Central memory CD8-positive, alpha-beta T cell (primary cell): ENCODE measurements at regions not wholly inside any gene's neighbourhood (a gene's known extent, or its start where the extent isn't known, plus 50 kb on each side); places are given as distances from the start of the nearest gene placed in this dataset.

Source experiments
- ATAC-seq: fragments of 150-1000 bp; cut with Tn5 transposase; replicated peaks from 2 replicates; pipeline ENCODE4 v1.10.0; 2022; ENCODE audit warnings: mild to moderate bottlenecking, moderate FRiP score, moderate number of reproducible peaks; ENCODE audit not compliant: poor library complexity, severe bottlenecking; ENCODE audit errors: extremely low read depth
- DNase-seq, 2 donors: peaks; one replicate each; pipeline ENCODE4 v3.0.0; 2021; ENCODE audit warnings: low spot score in 2 of 2
- H3K27ac Mint-ChIP-seq: one replicate; pipeline ENCODE4 v1.8.0; 2022; ENCODE audit warnings: low read depth, mild to moderate bottlenecking, moderate library complexity, mixed read lengths
- H3K27me3 Mint-ChIP-seq: one replicate; pipeline ENCODE4 v1.8.0; 2022; ENCODE audit warnings: mixed read lengths
- H3K36me3 Mint-ChIP-seq: one replicate; pipeline ENCODE4 v1.8.0; 2022; ENCODE audit warnings: mild to moderate bottlenecking, moderate library complexity, mixed read lengths; ENCODE audit not compliant: insufficient read depth
- H3K4me1 Mint-ChIP-seq: one replicate; pipeline ENCODE4 v1.8.0; 2022; ENCODE audit warnings: mixed read lengths
- H3K4me3 Mint-ChIP-seq: one replicate; pipeline ENCODE4 v1.8.0; 2022; ENCODE audit warnings: mild to moderate bottlenecking, moderate library complexity, mixed read lengths
- H3K9me3 Mint-ChIP-seq: one replicate; pipeline ENCODE4 v1.8.0; 2022; ENCODE audit warnings: mixed read lengths

DNA sequence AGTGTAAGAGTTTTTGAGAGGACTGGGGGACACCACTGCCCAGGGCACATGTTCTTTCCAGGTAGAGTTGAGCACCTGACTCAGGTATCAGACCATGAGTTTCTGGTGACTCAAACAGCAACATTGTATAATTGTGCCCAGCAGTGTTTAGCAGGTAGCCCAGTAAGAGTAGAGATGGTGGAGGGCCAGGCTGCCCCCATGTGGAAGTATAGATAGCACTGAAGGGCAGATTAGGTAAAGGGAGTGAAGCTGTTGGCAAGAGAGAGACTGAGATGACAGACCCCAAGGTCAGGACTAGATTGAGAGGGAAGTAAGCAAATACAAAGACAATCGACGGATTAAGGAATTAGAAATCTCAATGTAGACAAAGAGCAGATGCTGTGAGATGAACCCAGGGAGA lies 74.6 kb downstream of the TRIM42 start:
- Mint-ChIP-seq H3K9me3 (peaks cover 7% of the 10 kb centered on the region), H3K27me3 (peaks cover 20% of the 10 kb centered on the region), H3K36me3 (no peaks in the 10 kb centered on the region), H3K4me1 (no peaks in the 10 kb centered on the region), H3K4me3 (no peak overlapping the region), H3K27ac (no peak overlapping the region)
- no peak for DNase-seq
- ATAC-seq = no peak

DNA sequence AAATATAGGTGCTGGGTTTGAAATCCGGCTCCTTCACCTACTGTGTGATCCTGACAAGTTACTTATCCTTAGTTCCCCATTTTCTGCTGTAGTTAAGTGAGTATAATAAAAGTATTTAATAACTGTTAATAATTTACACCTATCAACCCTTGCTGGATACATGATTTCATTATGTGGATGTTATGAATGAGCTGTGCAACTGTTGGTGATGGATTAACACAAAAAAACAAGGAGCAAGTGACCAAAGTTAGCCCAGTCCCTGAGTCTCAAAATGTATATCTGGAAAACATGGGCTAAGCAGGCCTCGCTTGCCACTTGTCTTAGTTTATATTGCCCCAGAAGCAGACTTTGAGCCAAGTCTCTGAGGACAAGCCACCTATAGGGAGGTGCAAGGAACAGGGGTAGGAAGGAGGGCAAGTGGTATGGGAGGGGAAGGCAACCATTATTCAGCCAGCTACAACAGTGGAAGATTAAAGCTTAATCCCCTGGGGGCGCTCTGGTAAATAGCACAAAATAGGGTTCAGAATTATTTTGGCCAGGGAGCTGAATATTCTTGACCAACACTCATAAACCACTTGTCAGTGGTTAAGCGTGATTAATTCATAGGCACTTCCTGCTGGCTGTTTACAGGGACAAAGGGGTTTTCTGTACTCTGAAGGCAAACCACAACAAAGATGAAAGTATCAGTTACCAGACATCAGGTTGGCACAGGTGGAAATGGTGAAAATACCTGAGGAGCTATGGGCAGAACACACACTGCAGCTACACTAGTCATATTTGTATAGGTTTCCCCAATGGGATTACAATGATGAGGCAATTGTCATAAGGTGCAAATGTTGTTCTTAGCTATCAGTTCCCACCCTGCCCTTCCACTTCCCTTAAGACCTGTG lies 76.2 kb downstream of the TRIM42 start:
- H3K27me3 Mint-ChIP-seq = peaks cover 20% of the 10 kb centered on the region
- H3K4me1 Mint-ChIP-seq = no peaks in the 10 kb centered on the region
- no peaks in the 10 kb centered on the region for H3K36me3 Mint-ChIP-seq
- H3K27ac Mint-ChIP-seq = no peak overlapping the region
- DNase-seq (no peak), ATAC-seq (no peak)
- H3K9me3 Mint-ChIP-seq = peaks cover 7% of the 10 kb centered on the region
- H3K4me3 Mint-ChIP-seq = no peak overlapping the region

DNA sequence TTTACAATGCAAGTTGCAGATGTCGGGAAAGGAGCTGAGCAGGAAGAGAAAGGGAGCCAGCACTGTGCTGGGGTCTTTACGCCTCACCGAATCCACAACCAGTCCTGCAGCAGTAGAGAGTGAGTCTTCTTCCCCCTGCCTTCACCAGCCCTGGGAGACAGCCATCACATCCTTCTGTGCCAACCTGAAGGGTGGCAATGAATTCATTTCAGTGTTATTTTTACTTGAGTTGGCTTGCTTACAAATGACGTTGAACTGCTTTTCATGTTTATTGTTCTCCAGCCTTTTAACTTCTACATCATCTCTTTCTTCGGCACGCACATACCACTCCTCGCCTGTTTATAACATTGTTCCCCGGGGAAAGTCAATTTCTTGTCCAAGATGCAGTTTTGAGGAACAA lies 77.1 kb downstream of the TRIM42 start:
- Mint-ChIP-seq H3K4me1 (no peaks in the 10 kb centered on the region), H3K9me3 (peaks cover 7% of the 10 kb centered on the region), H3K36me3 (no peaks in the 10 kb centered on the region), H3K27ac (no peak overlapping the region), H3K27me3 (peaks cover 20% of the 10 kb centered on the region), H3K4me3 (no peak overlapping the region)
- no peak for ATAC-seq
- DNase-seq = no peak

DNA sequence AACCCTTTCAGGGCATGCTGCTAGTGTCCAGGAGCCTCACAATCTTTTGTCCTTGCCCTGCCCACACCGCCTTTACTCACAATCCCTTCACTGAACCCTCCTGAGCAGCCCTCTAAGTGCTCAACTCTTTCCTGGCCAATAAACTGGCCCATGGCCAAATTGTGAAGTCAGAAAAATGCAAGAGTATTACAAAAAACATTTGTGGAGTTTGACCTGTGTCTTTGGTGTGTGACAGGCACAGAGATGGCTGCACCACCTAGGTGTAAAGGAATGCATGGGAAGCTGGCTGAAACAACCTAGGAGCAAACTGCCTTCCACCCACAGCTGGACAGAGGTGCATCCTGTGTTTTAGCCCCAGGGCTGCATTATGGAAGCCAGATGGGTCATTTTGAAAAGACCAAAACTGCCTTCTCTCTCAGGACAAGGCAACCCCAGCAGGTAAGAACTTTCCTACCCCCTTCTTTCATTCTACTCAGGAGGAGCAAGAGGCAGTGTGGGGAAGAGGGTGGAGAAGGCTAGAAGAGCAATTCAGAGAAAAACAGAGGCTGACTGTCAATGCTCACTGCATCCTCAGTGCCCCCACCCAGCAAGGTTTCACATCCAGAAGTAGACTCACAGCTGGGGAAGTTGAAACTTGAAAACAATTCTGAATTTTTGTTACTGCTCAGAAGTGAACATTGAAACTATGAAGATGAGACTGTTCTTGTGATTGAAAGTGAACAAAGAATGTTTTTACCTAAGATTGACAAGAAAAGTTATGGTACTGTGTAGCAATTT lies 78.6 kb downstream of the TRIM42 start:
- no peak overlapping the region for H3K4me3 Mint-ChIP-seq
- H3K27me3 Mint-ChIP-seq = peaks cover 29% of the 10 kb centered on the region
- no peaks in the 10 kb centered on the region for H3K36me3 Mint-ChIP-seq
- peaks cover 7% of the 10 kb centered on the region for H3K9me3 Mint-ChIP-seq
- no peak overlapping the region for H3K27ac Mint-ChIP-seq
- ATAC-seq = no peak
- DNase-seq = no peak
- H3K4me1 Mint-ChIP-seq = no peaks in the 10 kb centered on the region

DNA sequence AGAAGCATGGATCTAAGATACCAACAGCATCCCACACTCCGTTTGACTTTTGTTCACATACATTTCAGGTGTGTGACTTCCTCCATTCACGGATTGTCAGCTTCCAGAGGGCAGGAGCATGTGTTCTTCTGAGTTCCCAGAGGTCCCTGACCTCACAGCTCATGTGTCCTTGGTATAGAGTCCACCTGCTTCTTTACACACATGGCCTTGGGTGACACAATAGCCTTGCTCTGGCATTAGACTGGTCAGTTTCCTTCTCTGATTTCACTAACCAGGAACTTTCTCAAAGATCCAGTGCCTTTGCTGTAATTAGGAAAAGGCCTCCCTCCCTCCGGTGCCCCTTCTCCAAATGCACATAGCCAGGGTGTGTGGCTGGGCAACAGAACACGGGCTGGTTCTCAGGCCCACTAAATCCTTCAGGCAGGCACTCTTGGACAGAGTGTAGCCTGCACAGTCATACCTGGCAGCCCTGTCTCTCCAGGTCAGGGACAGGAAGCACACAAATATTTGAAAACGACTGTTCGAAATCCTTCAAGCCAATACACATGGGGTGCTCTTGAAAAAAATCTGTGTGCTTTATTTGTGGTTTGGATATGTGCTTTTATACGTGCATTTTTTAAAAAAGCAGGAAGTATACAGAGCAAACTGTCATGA lies 81.1 kb downstream of the TRIM42 start:
- Mint-ChIP-seq H3K9me3 (no peaks in the 10 kb centered on the region), H3K36me3 (no peaks in the 10 kb centered on the region), H3K4me3 (no peak overlapping the region), H3K27me3 (peaks cover 16% of the 10 kb centered on the region), H3K27ac (no peak overlapping the region), H3K4me1 (no peaks in the 10 kb centered on the region)
- DNase-seq = no peak
- ATAC-seq = no peak

DNA sequence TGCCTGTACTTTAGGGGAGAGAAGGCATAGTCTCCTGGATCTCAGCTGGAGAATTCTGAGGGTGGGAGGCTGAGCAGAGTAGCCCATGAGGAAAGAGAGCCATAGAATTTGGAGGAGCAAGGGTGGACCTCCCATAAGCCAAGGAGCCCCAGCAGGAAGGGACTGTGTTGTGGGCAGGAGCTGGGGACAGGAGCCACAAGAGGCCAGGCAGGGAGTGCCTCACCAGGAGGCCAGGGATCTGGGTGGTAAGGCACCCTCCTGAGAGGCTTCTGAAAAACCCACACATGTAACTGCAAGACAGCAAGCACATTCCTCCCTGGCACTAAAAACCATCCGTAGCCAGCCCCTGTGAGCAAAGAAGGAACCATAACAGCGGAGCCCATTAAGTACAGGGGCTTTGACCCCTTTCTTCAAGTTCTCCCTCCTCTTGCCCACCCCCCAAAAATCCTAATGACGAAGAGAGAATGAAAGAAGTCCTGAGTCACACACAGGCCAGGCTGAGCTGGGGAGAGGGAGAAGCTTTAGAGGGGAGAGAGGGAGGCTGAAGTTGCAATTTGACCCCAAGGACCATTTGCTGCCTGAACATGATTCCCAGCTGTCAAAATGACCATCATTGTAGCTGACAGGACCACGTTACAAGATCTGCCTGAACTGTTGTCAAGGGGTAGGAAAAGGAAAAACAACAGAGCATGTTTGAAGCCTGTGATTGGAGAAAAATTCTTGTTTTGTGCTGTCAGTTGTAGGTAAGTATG lies 82.6 kb downstream of the TRIM42 start:
- Mint-ChIP-seq H3K4me1 (no peaks in the 10 kb centered on the region), H3K27me3 (peaks cover 16% of the 10 kb centered on the region), H3K27ac (no peak overlapping the region), H3K9me3 (no peaks in the 10 kb centered on the region), H3K4me3 (no peak overlapping the region), H3K36me3 (no peaks in the 10 kb centered on the region)
- no peak for DNase-seq
- no peak for ATAC-seq

DNA sequence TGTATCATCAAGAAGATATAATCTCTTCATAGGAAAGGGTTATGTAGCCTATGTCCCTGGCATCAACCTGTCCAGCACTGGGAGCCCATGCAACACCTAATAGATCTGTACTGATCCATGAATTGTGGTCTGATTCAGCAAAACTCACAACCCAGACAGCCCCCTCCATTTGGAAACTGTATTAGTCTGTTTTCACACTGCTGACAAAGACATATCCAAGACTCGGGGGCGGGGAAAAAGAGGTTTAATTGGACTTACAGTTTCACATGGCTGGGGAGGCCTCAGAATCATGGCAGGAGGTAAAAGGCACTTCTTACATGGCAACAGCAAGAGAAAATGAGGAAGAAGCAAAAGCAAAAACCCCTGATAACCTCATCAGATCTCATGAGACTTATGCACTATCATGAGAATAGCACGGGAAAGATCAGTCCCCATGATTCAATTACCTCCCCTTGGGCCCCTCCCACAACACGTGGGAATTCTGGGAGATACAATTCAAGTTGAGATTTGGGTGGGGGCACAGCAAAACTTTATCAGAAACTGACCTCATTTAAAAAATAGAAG lies 83.3 kb downstream of the TRIM42 start:
- no peaks in the 10 kb centered on the region for H3K4me1 Mint-ChIP-seq
- H3K36me3 Mint-ChIP-seq = peaks cover 3% of the 10 kb centered on the region
- no peak overlapping the region for H3K27ac Mint-ChIP-seq
- H3K9me3 Mint-ChIP-seq = no peaks in the 10 kb centered on the region
- peaks cover 16% of the 10 kb centered on the region for H3K27me3 Mint-ChIP-seq
- no peak for DNase-seq
- no peak for ATAC-seq
- H3K4me3 Mint-ChIP-seq = no peak overlapping the region

DNA sequence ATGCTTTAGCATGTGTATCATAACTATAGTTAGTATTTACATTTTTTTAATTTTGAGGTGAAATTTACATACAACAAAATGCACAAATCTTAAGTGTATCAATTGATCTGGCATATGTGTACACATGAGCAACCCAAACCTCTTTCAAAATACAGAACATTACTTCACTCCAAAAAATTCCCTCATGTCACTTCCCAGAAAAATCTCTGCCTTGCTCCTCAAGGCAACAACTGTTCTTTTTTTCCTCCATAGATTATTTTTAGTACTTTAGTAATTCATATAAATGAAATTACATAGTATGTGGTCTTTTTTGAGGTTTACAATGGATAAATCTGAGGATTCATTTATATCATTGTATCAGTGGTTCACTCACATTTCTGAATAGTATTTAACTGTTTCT lies 84.9 kb downstream of the TRIM42 start:
- H3K4me1 Mint-ChIP-seq = no peaks in the 10 kb centered on the region
- ATAC-seq (no peak), DNase-seq (no peak)
- H3K4me3 Mint-ChIP-seq = no peak overlapping the region
- peaks cover 16% of the 10 kb centered on the region for H3K27me3 Mint-ChIP-seq
- peaks cover 3% of the 10 kb centered on the region for H3K36me3 Mint-ChIP-seq
- no peaks in the 10 kb centered on the region for H3K9me3 Mint-ChIP-seq
- H3K27ac Mint-ChIP-seq = no peak overlapping the region

DNA sequence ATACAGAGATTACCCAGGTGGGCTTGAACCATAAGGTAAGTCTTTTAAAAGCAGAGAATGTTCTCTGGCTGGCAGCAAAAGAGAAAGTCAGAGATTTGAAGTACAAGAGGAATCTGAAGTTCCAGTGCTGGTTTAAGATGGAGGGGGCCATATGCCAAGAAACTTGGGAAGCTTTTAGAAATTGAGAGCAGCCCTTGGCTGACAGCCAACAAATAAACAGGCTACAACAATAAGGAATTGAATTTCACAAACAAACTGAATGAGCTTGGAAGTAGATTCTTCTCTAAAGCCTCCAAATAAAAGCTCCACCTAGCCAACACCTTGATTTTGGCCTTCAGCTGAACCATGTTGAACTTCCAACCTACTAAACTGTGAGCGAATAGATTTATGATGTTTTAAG lies 85.7 kb downstream of the TRIM42 start:
- no peak overlapping the region for H3K27ac Mint-ChIP-seq
- no peaks in the 10 kb centered on the region for H3K4me1 Mint-ChIP-seq
- no peak for ATAC-seq
- no peak overlapping the region for H3K4me3 Mint-ChIP-seq
- peaks cover 16% of the 10 kb centered on the region for H3K27me3 Mint-ChIP-seq
- no peaks in the 10 kb centered on the region for H3K9me3 Mint-ChIP-seq
- H3K36me3 Mint-ChIP-seq = peaks cover 3% of the 10 kb centered on the region
- DNase-seq = no peak

DNA sequence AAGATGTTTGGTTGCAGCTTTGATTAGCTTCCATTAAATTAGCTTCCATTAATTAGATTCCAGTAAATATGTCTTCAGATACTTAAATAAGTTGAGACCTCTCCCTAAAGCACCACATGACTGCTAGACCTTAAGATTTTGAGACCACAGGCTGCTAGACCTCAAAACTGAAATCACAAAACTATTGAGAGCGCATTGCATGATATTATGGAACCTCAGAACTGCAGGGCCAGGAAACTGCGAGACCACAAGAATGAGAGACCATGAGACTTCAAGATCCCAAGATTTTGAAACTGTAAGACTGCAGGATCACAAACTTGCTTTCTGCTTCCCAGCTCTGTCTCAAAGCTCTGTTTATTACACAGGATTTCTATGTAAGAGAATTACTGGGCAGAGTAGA lies 87.4 kb downstream of the TRIM42 start:
- H3K27ac Mint-ChIP-seq = no peak overlapping the region
- no peak for DNase-seq
- H3K27me3 Mint-ChIP-seq = peaks cover 14% of the 10 kb centered on the region
- H3K9me3 Mint-ChIP-seq = no peaks in the 10 kb centered on the region
- H3K4me3 Mint-ChIP-seq = no peak overlapping the region
- H3K4me1 Mint-ChIP-seq = no peaks in the 10 kb centered on the region
- no peak for ATAC-seq
- H3K36me3 Mint-ChIP-seq = peaks cover 3% of the 10 kb centered on the region

DNA sequence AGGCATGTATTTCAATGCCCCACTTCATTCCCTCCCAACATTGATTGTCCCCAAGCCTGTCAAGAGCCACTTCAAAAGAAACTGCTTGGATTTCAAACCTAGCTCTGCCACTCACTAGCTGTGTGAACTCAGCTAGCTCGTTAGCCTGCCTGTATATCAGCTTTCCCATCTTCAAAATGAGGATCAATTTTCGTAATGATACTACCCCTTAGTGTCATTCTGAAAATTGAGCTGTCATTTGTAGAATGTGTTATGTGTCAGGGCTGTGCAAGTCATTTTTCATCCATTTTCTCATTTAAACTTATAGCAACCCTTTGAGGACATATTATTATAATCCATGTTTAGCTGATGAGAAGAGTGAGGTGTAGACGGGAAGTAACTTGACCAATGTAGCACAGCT lies 88.6 kb downstream of the TRIM42 start:
- Mint-ChIP-seq H3K4me1 (no peaks in the 10 kb centered on the region), H3K9me3 (no peaks in the 10 kb centered on the region), H3K36me3 (peaks cover 3% of the 10 kb centered on the region), H3K27ac (no peak overlapping the region), H3K27me3 (peaks cover 9% of the 10 kb centered on the region), H3K4me3 (no peak overlapping the region)
- no peak for DNase-seq
- ATAC-seq = no peak

DNA sequence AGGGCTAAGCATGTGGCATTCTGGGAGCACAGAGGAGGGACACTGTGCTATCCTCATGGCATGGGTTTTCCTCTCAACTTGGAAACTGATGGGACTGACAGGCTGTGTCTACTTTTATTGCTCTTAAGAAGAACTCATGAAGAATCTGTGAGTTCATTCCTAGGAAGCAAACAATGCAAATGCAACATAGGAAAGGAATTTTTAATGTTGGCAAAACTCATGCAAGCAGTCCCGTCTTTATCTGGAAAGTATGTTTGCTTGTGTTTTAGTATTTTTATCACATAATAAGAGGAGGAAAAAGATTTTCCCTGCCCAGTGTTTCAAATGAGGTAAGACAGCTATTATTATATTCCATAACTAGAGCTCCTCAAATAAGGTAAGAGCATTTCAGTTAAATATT lies 89.7 kb downstream of the TRIM42 start:
- no peak for ATAC-seq
- Mint-ChIP-seq H3K4me1 (no peaks in the 10 kb centered on the region), H3K27me3 (peaks cover 14% of the 10 kb centered on the region), H3K36me3 (peaks cover 3% of the 10 kb centered on the region), H3K27ac (no peak overlapping the region), H3K4me3 (no peak overlapping the region), H3K9me3 (peaks cover 5% of the 10 kb centered on the region)
- no peak for DNase-seq
